Liver (tissue), 7 donors: ENCODE measurements at regions not wholly inside any gene's neighbourhood (a gene's known extent, or its start where the extent isn't known, plus 50 kb on each side); places are given as distances from the start of the nearest gene placed in this dataset.

Experiments used
- DNase-seq: peaks from one replicate; pipeline ENCODE4 v3.0.0-alpha.2; 2017; ENCODE audit warnings: low spot score
- H3K27ac ChIP-seq, 2 donors: one replicate each; pipeline ENCODE4 v1.7.0; 2013; ENCODE audit warnings: inconsistent platforms in 2 of 2, low read length in 2 of 2, control low read depth in 1 of 2, low read depth in 1 of 2, mild to moderate bottlenecking in 1 of 2
- H3K27me3 ChIP-seq, 4 donors: one replicate each; pipeline versions ENCODE4 v1.6.1 to v1.7.0; 2013; ENCODE audit warnings: low read length in 3 of 4, inconsistent platforms in 1 of 4, mild to moderate bottlenecking in 1 of 4, moderate library complexity in 1 of 4; ENCODE audit not compliant: control insufficient read depth in 4 of 4, insufficient read depth in 4 of 4
- H3K36me3 ChIP-seq, 4 donors: one replicate each; pipeline versions ENCODE4 v1.6.1 to v1.7.0; 2013; ENCODE audit warnings: low read length in 3 of 4, mild to moderate bottlenecking in 3 of 4, low read depth in 1 of 4, moderate library complexity in 1 of 4; ENCODE audit not compliant: control insufficient read depth in 4 of 4, insufficient read depth in 3 of 4
- H3K4me1 ChIP-seq, 4 donors: one replicate each; pipeline versions ENCODE4 v1.6.1 to v1.7.0; 2013; ENCODE audit warnings: low read length in 3 of 4, mild to moderate bottlenecking in 3 of 4, moderate library complexity in 1 of 4; ENCODE audit not compliant: control insufficient read depth in 4 of 4, insufficient read depth in 4 of 4
- H3K4me3 ChIP-seq, 3 donors: one replicate each; pipeline versions ENCODE4 v1.6.1 to v1.7.0; 2013; ENCODE audit warnings: low read length in 3 of 3, control low read depth in 1 of 3, low read depth in 1 of 3, mild to moderate bottlenecking in 1 of 3
- H3K9ac ChIP-seq, 2 donors: one replicate each; pipeline ENCODE4 v1.7.0; 2013; ENCODE audit warnings: low read length in 2 of 2, mild to moderate bottlenecking in 2 of 2, moderate library complexity in 2 of 2, control low read depth in 1 of 2, low read depth in 1 of 2
- H3K9me3 ChIP-seq, 4 donors: one replicate each; pipeline versions ENCODE4 v1.6.1 to v1.7.0; 2013; ENCODE audit warnings: low read length in 3 of 4; ENCODE audit not compliant: control insufficient read depth in 4 of 4
- HNF4A ChIP-seq, 2 donors: conservative IDR thresholded peaks; 2 replicates each; pipeline ENCODE4 v1.6.1; 2016; ENCODE audit warnings: antibody characterized with exemption in 2 of 2, mild to moderate bottlenecking in 2 of 2
- JUND ChIP-seq, 2 donors: IDR thresholded peaks; 2 replicates each; pipeline ENCODE4 v1.6.1; 2016; ENCODE audit warnings: antibody characterized with exemption in 2 of 2
- MAX ChIP-seq: IDR thresholded peaks from 2 replicates; pipeline ENCODE4 v1.6.1; 2016; ENCODE audit warnings: antibody characterized with exemption
- NR2F2 ChIP-seq: IDR thresholded peaks from 2 replicates; pipeline ENCODE4 v1.6.1; 2016; ENCODE audit warnings: antibody characterized with exemption
- RAD21 ChIP-seq, 2 donors: IDR thresholded peaks; 2 replicates each; pipeline ENCODE4 v1.6.1; 2016; ENCODE audit warnings: antibody characterized with exemption in 2 of 2, mild to moderate bottlenecking in 2 of 2
- RXRA ChIP-seq, 2 donors: IDR thresholded peaks; 2 replicates each; pipeline ENCODE4 v1.6.1; 2017 to 2018; ENCODE audit warnings: antibody characterized with exemption in 2 of 2, mild to moderate bottlenecking in 1 of 2
- TAF1 ChIP-seq: conservative IDR thresholded peaks from 2 replicates; pipeline ENCODE4 v1.6.1; 2016; ENCODE audit warnings: antibody characterized with exemption, mild to moderate bottlenecking
- ZBTB33 ChIP-seq: IDR thresholded peaks from 2 replicates; pipeline ENCODE4 v1.6.1; 2016; ENCODE audit warnings: antibody characterized with exemption
- WGBS: extraction: QIAGEN DNeasy Blood & Tissue Kit; methylation state at CpG from one replicate; pipeline ENCODE4 v1.1.7; 2013; 5-methylcytosine and 5-hydroxymethylcytosine counted together
- TF ChIP-seq, protein P1 (sequence below): IDR thresholded peaks from 2 replicates; pipeline ENCODE4 v1.6.1; 2016; ENCODE audit warnings: antibody characterized with exemption
- TF ChIP-seq, protein P2 (sequence below): IDR thresholded peaks from 2 replicates; pipeline ENCODE4 v1.6.1; 2016; ENCODE audit warnings: antibody characterized with exemption, mild to moderate bottlenecking
- donor health status: healthy.
- donor health status: healthy.
- donor health status: healthy.
- donor health status: healthy.

- TF ChIP-seq ZBTB33 (no peak), NR2F2 (no peak), MAX (no peak)
- TF ChIP-seq, protein P1, sequence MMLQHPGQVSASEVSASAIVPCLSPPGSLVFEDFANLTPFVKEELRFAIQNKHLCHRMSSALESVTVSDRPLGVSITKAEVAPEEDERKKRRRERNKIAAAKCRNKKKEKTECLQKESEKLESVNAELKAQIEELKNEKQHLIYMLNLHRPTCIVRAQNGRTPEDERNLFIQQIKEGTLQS = no peak
- TF ChIP-seq, protein P2, sequence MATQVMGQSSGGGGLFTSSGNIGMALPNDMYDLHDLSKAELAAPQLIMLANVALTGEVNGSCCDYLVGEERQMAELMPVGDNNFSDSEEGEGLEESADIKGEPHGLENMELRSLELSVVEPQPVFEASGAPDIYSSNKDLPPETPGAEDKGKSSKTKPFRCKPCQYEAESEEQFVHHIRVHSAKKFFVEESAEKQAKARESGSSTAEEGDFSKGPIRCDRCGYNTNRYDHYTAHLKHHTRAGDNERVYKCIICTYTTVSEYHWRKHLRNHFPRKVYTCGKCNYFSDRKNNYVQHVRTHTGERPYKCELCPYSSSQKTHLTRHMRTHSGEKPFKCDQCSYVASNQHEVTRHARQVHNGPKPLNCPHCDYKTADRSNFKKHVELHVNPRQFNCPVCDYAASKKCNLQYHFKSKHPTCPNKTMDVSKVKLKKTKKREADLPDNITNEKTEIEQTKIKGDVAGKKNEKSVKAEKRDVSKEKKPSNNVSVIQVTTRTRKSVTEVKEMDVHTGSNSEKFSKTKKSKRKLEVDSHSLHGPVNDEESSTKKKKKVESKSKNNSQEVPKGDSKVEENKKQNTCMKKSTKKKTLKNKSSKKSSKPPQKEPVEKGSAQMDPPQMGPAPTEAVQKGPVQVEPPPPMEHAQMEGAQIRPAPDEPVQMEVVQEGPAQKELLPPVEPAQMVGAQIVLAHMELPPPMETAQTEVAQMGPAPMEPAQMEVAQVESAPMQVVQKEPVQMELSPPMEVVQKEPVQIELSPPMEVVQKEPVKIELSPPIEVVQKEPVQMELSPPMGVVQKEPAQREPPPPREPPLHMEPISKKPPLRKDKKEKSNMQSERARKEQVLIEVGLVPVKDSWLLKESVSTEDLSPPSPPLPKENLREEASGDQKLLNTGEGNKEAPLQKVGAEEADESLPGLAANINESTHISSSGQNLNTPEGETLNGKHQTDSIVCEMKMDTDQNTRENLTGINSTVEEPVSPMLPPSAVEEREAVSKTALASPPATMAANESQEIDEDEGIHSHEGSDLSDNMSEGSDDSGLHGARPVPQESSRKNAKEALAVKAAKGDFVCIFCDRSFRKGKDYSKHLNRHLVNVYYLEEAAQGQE = no peak
Measured at GRCh38 chr2:146048141-146048540, 1528.2 kb upstream of the ZEB2 start (continued).

DNA sequence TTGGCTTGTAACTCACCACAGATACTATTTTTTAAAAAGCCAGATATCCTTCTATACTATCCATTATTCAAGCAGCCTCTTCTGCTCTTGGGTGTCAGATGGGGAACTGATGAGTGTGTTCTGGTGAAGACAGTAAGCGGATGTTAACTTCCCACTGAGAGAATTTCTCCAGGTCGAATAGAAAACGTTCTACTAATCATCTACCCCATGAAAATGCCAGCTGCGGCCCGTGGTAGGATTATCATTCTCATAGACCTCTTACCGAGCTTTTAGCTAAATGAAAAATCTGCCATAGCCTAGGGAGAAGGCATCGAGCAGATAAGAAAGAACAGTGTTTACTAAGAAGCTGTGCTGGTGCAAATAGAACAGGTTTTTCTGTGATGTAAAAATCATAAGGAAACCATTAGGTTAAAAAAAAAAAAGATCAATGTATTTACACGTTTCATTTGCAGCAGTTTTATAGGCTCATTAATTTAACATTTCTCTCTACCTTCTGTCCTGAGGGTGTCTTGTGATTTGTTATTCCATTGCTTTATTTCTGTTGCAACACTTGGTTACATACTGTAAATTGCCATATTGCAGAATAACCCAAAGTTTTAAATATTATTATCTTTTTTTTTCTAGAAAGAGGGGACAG, 1521.5 kb upstream of the ZEB2 start:
- Histone ChIP-seq H3K4me1 (no peaks in the 10 kb centered on the region), H3K9me3 (no peaks in the 10 kb centered on the region), H3K27me3 (no peaks in the 10 kb centered on the region), H3K9ac (no peak overlapping the region), H3K27ac (no peak overlapping the region), H3K36me3 (no peaks in the 10 kb centered on the region), H3K4me3 (no peak overlapping the region)
- no peak for DNase-seq
- WGBS = 61% methylated on average over 8 of the region's 8 CpGs
- TF ChIP-seq MAX = no peak
- no peak for TF ChIP-seq HNF4A (conservative IDR thresholded peaks at IDR 0.05)
- no peak for TF ChIP-seq TAF1
- no peak for TF ChIP-seq RAD21 (IDR thresholded peaks at IDR 0.05)
- no peak for TF ChIP-seq ZBTB33

GRCh38 chr2:146040051-146040450, 1520.1 kb upstream of the ZEB2 start:
- no peaks in the 10 kb centered on the region for H3K36me3 ChIP-seq
- H3K4me3 ChIP-seq = no peak overlapping the region
- no peaks in the 10 kb centered on the region for H3K27me3 ChIP-seq
- no peak for DNase-seq
- no peaks in the 10 kb centered on the region for H3K4me1 ChIP-seq
- WGBS = 80% methylated on average over 3 of the region's 3 CpGs
- TF ChIP-seq RXRA (IDR thresholded peaks at IDR 0.05) = no peak
- no peak for TF ChIP-seq JUND (IDR thresholded peaks at IDR 0.05)
- H3K27ac ChIP-seq = no peak overlapping the region
- no peaks in the 10 kb centered on the region for H3K9me3 ChIP-seq
- H3K9ac ChIP-seq = no peak overlapping the region
